GM19043 (cell line): ENCODE measurements at regions not wholly inside any gene's neighbourhood (a gene's known extent, or its start where the extent isn't known, plus 50 kb on each side); places are given as distances from the start of the nearest gene placed in this dataset.

ENCODE experiments used
- ATAC-seq: cut with Tn5 transposase; IDR thresholded peaks from one replicate; pipeline ENCODE4 v1.9.1; 2021; ENCODE audit warnings: low read depth; ENCODE audit not compliant: unreplicated experiment

DNA sequence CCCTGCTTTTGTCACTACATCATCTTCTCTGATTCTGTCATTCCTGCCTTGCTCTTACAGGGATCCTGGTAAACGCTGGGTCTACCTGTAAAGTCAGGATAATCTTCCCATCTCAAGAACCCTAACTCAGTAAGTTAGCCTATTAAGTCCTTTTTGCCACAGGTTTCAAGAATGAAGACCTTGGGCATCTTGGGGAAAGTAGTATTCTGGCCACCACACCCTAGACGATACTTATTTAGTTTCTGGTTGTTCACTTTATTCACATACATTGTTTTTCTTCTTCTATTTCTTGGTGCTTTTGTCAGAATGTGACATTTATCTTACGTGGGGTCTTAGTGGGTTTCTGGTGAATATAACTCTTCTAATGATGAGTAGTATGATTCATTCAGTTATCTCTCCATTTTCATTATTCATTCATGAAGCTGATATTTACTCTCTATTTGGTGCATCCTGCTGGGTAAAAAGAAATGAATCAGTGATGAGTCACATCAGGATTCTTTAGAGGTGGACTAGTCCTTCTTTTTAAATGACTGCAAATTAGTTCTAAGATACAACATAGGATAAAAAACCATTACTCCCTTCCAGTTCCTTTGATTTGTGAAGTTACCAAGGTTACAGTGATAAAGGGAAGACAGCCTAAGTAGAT is 514.4 kb upstream of the B3GALT2 start:
- ATAC-seq, result no peak

DNA sequence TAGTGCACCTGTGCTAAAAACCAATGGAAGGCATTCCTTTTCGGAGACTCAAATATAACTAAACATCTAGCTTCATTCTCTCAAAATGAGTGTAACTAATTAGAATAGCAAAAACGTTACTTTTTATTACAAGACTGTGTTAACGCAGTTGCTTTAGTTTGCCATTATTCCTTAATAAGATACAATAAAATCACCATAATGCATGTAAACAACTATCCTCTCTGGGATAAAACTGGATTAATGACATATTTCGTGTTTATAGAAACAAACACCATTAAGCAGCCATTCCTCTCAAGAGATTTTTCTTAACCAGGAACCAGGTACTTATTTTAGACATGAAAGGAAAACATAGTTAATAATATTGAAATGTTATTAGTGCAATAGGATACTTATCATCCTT is 512.8 kb upstream of the B3GALT2 start:
- no peak for ATAC-seq

DNA sequence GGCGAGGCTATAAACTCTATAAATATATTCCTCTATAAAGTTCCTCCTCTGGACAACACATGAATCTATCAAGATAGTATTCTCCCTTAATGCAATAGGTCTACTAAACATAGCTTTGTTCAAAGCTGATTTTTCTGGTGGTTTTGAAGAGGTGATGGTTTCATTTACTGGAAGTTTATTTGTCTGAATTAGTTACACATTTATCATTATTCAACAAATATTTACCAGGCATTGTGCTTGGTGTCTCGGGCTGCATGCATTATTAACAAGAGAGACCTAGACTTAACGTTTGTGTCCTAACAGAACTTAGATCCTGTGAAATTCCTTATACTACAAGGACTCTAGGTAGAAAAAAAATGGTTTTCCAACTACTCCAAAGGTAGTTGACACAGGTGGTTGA is 511.4 kb upstream of the B3GALT2 start:
- no peak for ATAC-seq

GRCh38 chr1:193697115-193697762 is 510.8 kb upstream of the B3GALT2 start:
- ATAC-seq, result no peak

DNA sequence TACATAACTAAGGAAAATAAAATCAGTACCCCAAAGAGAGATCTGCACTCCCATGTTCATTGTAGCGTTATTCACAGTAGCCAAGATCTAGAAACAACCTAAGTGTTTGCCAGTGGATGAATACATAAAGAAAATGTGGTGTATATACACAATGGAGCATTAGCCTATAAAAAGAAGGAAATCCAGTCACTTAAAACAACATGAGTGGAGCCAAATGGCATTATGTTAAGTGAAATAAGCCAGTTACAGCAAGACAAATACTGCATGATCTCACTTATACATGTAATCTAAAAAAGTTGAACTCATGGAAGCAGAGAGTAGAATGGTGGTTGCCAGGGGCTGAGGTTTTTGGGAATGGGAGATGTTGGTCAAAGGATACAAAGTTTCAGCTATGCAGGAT is 508.3 kb upstream of the B3GALT2 start:
- no peak for ATAC-seq

DNA sequence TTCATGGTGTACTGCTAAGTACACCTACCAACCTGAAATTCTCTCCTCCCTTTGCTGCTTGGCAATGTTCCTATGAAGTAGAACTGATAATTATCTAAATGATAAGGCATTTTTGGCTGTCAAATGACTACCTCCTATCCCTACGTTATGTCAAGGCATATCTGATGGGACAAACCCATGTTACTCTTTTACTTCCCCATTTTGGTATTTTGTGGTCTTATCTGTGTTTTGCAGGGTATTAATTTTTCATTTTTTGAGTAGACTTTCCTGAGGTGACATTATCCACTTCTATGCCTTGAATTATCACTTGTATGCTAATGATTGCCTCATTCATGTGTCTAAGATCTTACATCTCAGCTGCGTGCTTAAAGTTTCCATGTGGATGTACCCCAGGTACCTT is 499.6 kb upstream of the B3GALT2 start:
- ATAC-seq, result no peak

GRCh38 chr1:193681422-193681821 is 495.0 kb upstream of the B3GALT2 start:
- ATAC-seq, result no peak

DNA sequence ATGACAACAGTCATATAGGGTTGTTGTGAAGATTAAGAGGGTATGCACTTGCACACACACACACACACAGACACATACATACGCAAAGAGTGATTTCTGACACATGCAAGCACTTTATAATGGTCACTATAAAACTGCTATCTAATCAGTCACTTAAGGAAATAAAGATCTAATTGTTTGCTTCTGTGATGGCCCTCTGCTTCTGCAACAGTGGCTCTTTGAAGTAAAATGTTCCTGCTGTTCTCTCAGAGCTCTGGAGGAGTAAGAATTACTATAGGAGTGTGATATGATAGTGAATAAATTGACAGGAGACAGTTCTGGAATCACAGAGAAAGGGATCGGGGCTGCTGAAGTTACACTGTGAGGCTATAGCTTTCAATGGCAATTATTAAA is 494.5 kb upstream of the B3GALT2 start:
- ATAC-seq, result no peak

DNA sequence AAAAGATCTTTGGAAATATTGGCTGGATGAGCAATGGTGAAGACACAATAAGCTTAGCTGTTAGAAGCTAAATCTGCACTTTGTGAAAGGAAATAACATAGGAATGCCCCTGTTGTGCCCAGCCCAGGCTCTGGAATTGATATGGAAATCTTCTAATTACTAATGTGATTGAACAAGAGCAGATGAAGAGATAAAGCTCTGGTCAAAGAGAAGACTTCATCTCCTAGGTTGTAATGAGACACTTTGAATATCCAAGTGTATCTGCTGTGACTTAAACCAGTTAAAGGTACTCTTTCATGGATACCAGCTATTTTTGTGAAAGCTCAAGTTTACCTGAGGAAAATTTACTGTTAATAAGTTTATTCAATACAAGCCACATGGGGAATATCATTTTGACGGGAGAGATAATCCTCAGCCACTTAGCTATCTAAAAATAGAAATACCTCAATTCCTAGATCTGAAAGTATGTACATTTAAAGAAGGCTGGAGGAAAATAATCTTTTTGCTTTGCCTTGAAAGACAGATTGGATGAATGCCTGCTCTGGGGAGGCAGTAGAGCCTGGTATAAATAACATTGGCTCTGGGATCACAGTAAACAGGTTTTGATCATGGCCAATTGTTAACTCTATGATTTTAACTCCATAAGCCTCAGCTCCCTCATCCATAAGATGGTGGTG is 494.0 kb upstream of the B3GALT2 start:
- ATAC-seq, result no peak

DNA sequence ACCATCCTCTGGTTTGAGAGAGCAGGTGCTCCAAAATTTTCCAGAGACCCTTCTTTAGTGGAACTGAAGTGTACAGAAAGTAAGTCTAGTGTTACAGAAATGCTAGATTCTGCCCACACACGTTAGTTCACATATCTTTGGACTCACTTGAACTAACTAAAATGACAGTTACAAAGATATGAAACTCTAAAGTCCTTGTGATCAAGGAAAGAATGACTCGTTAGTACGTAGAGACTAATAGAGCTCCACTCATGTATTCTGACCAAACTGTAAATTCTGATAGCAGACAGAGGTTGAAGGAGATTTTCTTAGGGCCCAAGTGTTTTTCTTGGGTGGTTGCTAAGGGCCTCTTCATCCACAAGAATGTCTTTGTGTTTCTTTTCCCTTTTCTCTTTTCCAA is 491.5 kb upstream of the B3GALT2 start:
- no peak for ATAC-seq

GRCh38 chr1:193676996-193677549 is 490.7 kb upstream of the B3GALT2 start:
- ATAC-seq, result no peak

GRCh38 chr1:193674292-193674944 is 488.0 kb upstream of the B3GALT2 start:
- no peak for ATAC-seq

- ATAC-seq, result no peak
Measured at GRCh38 chr1:193666485-193667083, 480.2 kb upstream of the B3GALT2 start.

DNA sequence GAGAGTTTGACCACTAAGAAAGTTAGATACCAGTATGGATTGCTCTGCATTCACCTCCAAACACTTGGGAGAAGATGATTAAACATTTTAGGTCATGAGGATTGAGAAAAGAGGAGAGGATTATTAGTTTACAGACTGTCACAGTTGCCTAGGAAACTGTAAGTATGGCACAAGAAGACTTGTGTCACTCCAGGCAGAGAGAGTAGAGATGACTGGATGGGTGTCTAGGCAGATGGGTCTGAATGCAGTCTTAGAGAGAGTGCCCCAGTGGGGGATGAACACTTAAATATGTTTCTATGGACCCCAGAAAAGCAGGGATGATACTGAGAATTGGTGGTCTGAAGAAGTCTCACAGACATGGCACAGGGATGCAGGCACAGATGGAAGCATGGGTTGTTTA is 477.6 kb upstream of the B3GALT2 start:
- ATAC-seq, result no peak

DNA sequence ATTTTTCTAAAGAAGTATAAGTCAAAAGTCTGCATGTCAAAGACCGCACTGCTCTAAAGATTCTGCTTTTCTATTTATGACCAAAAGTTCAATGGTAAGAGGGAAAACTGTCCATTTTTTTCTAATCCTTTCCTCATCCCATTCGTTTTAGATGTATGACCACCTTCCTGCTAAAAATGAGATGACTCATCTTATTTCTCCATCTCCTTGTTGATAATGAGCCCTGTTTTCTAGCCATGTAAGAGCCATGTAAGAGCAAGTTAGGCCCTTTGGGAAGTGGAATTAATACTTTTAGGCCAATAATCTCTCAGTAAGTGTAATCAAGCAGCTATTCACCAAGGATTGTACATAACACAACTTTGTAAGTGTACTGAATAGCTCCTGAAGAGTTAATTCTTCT is 475.6 kb upstream of the B3GALT2 start:
- no peak for ATAC-seq

- no peak for ATAC-seq
Measured at GRCh38 chr1:193661385-193661784, 475.0 kb upstream of the B3GALT2 start.

GRCh38 chr1:193660428-193660827 is 474.0 kb upstream of the B3GALT2 start:
- no peak for ATAC-seq

GRCh38 chr1:193658691-193659090 is 472.3 kb upstream of the B3GALT2 start:
- ATAC-seq, result no peak

GRCh38 chr1:193658081-193658480 is 471.7 kb upstream of the B3GALT2 start:
- no peak for ATAC-seq

DNA sequence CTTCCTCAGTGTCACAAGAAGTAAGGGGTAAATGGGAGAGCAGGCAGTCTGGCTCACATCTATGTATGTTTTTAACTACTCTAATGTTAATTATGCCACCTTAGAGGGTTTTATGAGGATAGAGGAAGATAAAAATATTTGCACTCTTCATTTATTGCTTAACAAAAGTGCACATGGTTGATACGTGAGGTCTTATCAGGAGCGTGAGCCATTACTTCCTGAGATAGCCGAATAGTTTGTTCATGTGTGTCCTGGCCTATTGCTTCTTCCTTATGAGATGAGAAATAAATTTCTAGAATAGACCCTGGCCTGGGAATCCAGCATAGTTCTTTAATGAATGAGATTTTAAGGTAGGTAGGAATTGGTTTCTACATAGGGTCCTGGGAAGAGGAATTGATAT is 471.1 kb upstream of the B3GALT2 start:
- no peak for ATAC-seq

- ATAC-seq, result no peak
Measured at GRCh38 chr1:193656841-193657240, 470.4 kb upstream of the B3GALT2 start.
